ENCODE measurements at regions not wholly inside any gene's neighbourhood (a gene's known extent, or its start where the extent isn't known, plus 50 kb on each side); places are given as distances from the start of the nearest gene placed in this dataset.
"Not testable (repeated sequence)": the region's sequence is repeated elsewhere in the genome, so short reads cannot be mapped to it uniquely, and the experiment has no call there.

GRCh38 chr1:199057322-199057721, 418.5 kb downstream of the PTPRC start:
- DNase-seq: no peak

- DNase-seq: no peak
Observed at GRCh38 chr1:199058281-199058680, 419.4 kb downstream of the PTPRC start.

- DNase-seq: no peak
Observed at GRCh38 chr1:199064971-199065370, 426.1 kb downstream of the PTPRC start.

- no peak for DNase-seq
Observed at GRCh38 chr1:199067483-199067882, 428.6 kb downstream of the PTPRC start.

- DNase-seq: no peak
Observed at GRCh38 chr1:199071080-199071479, 432.2 kb downstream of the PTPRC start.

GRCh38 chr1:199073166-199073565, 434.3 kb downstream of the PTPRC start:
- DNase-seq: no peak

GRCh38 chr1:199075792-199076191, 437.0 kb downstream of the PTPRC start:
- no peak for DNase-seq

- DNase-seq: no peak
Observed at GRCh38 chr1:199079994-199080393, 441.2 kb downstream of the PTPRC start.

GRCh38 chr1:199081739-199082138, 442.9 kb downstream of the PTPRC start:
- DNase-seq: no peak

GRCh38 chr1:199082778-199083389, 444.0 kb downstream of the PTPRC start:
- no peak for DNase-seq

GRCh38 chr1:199083680-199084079, 444.8 kb downstream of the PTPRC start:
- DNase-seq: no peak

GRCh38 chr1:199084293-199084692, 445.5 kb downstream of the PTPRC start:
- DNase-seq: no peak

GRCh38 chr1:199085903-199086302, 447.1 kb downstream of the PTPRC start:
- no peak for DNase-seq

- no peak for DNase-seq
Observed at GRCh38 chr1:199087144-199087543, 448.3 kb downstream of the PTPRC start.

GRCh38 chr1:199089393-199090122, 450.7 kb downstream of the PTPRC start:
- no peak for DNase-seq

GRCh38 chr1:199095628-199096027, 456.8 kb downstream of the PTPRC start:
- DNase-seq: not testable (repeated sequence)

GRCh38 chr1:199096591-199096990, 457.8 kb downstream of the PTPRC start:
- no peak for DNase-seq

- DNase-seq: no peak
Observed at GRCh38 chr1:199098468-199098867, 459.6 kb downstream of the PTPRC start.

GRCh38 chr1:199101139-199101538, 462.3 kb downstream of the PTPRC start:
- no peak for DNase-seq

GRCh38 chr1:199101635-199102034, 462.8 kb downstream of the PTPRC start:
- DNase-seq: no peak

- DNase-seq: no peak
Observed at GRCh38 chr1:199102239-199102638, 463.4 kb downstream of the PTPRC start.

GRCh38 chr1:199109160-199109559, 470.3 kb downstream of the PTPRC start:
- DNase-seq: no peak

GRCh38 chr1:199112365-199112764, 473.5 kb downstream of the PTPRC start:
- DNase-seq: no peak

- peak; percentile 31 for DNase-seq
Observed at GRCh38 chr1:199113265-199113869, 474.5 kb downstream of the PTPRC start.
